Thoracic aorta (tissue), 2 donors: ENCODE measurements at regions not wholly inside any gene's neighbourhood (a gene's known extent, or its start where the extent isn't known, plus 50 kb on each side); places are given as distances from the start of the nearest gene placed in this dataset.

Source experiments
- ATAC-seq: fragments of 150-250 bp; one replicate; pipeline ENCODE4 v1.8.0; 2017; ENCODE audit warnings: low read depth; ENCODE audit not compliant: insufficient number of reproducible peaks, low FRiP score
- DNase-seq: peaks from one replicate; pipeline ENCODE4 v3.0.0-alpha.2; 2020; ENCODE audit warnings: low spot score
- H3K27ac ChIP-seq, 2 donors: fragments of 200-600 bp; sonication (generic); 1 replicate in 1 of 2; 2 replicates in 1 of 2; pipeline ENCODE4 v1.5.1; 2016; ENCODE audit warnings: mild to moderate bottlenecking in 2 of 2, moderate library complexity in 2 of 2
- H3K27me3 ChIP-seq: fragments of 200-600 bp; sonication (generic); replicated peaks from 2 replicates; pipeline ENCODE4 v1.6.0; 2016; ENCODE audit warnings: mild to moderate bottlenecking; ENCODE audit not compliant: insufficient read depth
- H3K36me3 ChIP-seq: fragments of 200-600 bp; sonication (generic); one replicate; pipeline ENCODE4 v1.5.1; 2016
- H3K4me1 ChIP-seq, 2 donors: fragments of 200-600 bp; sonication (generic); 1 replicate in 1 of 2; 2 replicates in 1 of 2; pipeline versions ENCODE4 v1.5.1 to v1.6.0; 2016; ENCODE audit warnings: low read depth in 2 of 2, mild to moderate bottlenecking in 1 of 2; ENCODE audit not compliant: control insufficient read depth in 1 of 2
- H3K4me3 ChIP-seq: fragments of 200-600 bp; sonication (generic); 2 replicates; pipeline ENCODE4 v1.5.1; 2016; ENCODE audit warnings: mild to moderate bottlenecking
- H3K9me3 ChIP-seq: fragments of 200-600 bp; sonication (generic); 2 replicates; pipeline ENCODE4 v1.5.1; 2016
- TF ChIP-seq, protein P1 (sequence below): fragments of 200-600 bp; sonication (generic); IDR thresholded peaks from one replicate; pipeline ENCODE4 v1.5.1; 2019; ENCODE audit warnings: antibody characterized with exemption

DNA sequence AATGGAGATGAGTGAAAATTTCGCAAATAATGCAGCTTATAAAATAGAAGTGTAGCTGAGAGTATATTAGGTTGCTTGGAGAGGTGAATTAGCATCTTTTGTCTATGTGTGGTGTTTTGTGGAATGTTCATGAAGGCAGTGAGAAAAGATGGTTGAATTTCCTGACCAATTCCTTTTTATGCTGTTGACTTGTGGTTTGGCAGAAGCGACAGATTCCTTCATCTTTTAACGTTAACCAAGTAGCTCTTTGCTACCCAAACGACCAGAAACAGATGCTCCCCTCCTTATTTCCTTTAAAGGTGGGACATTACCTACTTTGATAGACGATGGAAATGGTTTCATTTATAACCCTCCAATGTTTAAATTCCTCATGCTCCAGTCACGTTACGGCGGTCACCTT, 390.5 kb downstream of the QKI start:
- Histone ChIP-seq H3K4me3 (no peak overlapping the region), H3K27me3 (no peaks in the 10 kb centered on the region), H3K9me3 (no peaks in the 10 kb centered on the region), H3K27ac (no peak overlapping the region), H3K36me3 (no peaks in the 10 kb centered on the region), H3K4me1 (no peaks in the 10 kb centered on the region)
- no peak for ATAC-seq
- TF ChIP-seq, protein P1, sequence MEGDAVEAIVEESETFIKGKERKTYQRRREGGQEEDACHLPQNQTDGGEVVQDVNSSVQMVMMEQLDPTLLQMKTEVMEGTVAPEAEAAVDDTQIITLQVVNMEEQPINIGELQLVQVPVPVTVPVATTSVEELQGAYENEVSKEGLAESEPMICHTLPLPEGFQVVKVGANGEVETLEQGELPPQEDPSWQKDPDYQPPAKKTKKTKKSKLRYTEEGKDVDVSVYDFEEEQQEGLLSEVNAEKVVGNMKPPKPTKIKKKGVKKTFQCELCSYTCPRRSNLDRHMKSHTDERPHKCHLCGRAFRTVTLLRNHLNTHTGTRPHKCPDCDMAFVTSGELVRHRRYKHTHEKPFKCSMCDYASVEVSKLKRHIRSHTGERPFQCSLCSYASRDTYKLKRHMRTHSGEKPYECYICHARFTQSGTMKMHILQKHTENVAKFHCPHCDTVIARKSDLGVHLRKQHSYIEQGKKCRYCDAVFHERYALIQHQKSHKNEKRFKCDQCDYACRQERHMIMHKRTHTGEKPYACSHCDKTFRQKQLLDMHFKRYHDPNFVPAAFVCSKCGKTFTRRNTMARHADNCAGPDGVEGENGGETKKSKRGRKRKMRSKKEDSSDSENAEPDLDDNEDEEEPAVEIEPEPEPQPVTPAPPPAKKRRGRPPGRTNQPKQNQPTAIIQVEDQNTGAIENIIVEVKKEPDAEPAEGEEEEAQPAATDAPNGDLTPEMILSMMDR = no peak
- DNase-seq = no peak

DNA sequence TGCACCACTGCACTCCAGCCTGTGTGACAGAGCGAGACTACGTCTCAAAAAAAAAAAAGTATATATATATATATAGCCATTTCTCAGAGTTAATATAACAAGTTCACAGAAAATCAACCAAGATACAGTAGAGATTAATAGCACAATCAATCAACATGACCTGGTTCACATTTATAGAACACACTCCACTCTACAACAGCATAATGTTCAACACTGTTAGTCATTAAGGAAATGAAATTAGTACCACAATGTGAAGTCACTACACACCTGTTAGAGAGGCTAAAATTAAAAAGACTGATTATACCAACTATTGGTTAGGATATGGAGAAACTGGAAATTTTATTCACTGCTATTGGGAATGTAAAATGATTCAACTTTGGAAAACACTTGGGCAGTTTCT, 387.7 kb downstream of the QKI start:
- no peaks in the 10 kb centered on the region for H3K9me3 ChIP-seq

DNA sequence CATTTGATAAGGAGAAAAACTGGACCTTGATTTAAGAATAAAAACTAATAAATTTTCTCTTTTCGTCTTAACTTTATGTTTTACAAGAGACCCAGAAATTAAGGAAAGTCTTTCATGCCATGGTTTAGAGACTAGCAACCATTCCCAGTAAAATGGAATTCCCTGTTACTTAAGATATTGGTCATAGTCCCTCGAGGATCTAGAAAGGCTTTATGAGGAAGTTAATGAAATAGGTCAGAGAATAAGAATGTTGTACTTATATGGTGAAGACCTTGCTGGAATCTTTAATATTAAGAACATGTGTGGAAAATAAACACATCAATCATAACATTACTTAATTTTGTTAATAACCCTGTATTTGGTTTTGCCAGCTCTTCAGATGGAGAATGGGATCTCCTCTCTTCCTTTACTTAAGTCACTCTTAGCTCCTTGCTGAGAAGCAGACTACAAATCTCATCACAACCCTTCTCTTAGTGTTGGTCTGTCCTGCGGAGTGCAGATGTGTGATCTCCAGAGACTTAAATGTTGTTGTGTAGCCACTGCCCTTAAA, 382.9 kb downstream of the QKI start:
- TF ChIP-seq, protein P1 = no peak
- H3K27me3 ChIP-seq = no peaks in the 10 kb centered on the region
- H3K27ac ChIP-seq = no peak overlapping the region
- no peak overlapping the region for H3K4me3 ChIP-seq
- H3K4me1 ChIP-seq = no peaks in the 10 kb centered on the region
- DNase-seq (no peak), ATAC-seq (no peak)
- H3K9me3 ChIP-seq = no peaks in the 10 kb centered on the region
- no peaks in the 10 kb centered on the region for H3K36me3 ChIP-seq

More for the DNA sequence above, 387.7 kb downstream of the QKI start:
- no peaks in the 10 kb centered on the region for H3K27me3 ChIP-seq
- no peak overlapping the region for H3K27ac ChIP-seq
- H3K36me3 ChIP-seq = no peaks in the 10 kb centered on the region
- TF ChIP-seq, protein P1 = no peak
- ATAC-seq (no peak), DNase-seq (no peak)
- no peaks in the 10 kb centered on the region for H3K4me1 ChIP-seq
- H3K4me3 ChIP-seq = no peak overlapping the region

DNA sequence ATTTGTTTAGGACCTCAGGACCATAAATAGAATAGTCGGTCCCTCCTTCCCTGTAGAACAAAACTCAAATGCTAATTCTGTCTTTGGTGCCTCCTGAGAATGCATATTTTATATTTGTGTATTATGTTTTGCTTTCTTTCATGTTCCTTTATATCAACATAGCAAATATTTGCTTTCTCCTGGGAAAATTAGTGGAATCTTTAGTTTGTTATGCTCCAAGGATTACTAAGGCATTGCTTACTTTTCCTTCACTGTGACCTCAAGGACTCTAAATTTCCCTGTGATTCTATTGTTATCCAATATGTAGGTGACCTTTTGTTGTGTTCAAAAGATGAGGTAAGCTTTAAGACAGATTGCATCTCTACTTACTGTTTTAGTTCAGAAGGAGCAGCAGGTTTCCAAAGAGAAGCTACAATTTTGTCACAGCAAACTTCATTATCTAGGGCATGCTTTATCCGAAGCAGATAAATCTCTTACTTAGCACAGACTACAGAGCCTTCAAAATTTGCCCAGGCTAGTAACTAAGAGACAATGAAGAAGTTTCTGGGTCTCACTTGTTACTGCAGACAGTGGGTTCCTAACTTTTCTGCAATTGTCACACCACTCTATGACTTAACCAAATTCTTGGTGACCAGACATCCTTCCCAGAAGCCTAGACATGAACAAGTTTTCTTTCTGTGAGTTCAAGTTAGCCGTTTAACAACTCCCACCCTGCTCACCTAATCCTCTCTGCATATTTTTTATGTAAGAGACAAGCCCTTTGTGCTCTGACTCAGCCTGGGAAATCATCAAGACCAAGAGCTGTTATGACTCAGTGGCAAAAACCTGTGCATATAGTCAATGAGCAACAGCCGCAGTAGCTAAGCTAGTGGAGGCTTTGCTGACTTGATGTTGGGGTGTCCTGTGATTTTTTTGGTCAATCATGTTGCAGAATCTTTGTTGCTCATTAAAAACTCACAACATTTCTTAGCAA, 378.8 kb downstream of the QKI start:
- no peak overlapping the region for H3K27ac ChIP-seq
- no peaks in the 10 kb centered on the region for H3K9me3 ChIP-seq
- TF ChIP-seq, protein P1 = no peak
- ATAC-seq = no peak
- H3K4me1 ChIP-seq = no peaks in the 10 kb centered on the region
- DNase-seq = no peak
- no peak overlapping the region for H3K4me3 ChIP-seq
- no peaks in the 10 kb centered on the region for H3K27me3 ChIP-seq
- no peaks in the 10 kb centered on the region for H3K36me3 ChIP-seq

DNA sequence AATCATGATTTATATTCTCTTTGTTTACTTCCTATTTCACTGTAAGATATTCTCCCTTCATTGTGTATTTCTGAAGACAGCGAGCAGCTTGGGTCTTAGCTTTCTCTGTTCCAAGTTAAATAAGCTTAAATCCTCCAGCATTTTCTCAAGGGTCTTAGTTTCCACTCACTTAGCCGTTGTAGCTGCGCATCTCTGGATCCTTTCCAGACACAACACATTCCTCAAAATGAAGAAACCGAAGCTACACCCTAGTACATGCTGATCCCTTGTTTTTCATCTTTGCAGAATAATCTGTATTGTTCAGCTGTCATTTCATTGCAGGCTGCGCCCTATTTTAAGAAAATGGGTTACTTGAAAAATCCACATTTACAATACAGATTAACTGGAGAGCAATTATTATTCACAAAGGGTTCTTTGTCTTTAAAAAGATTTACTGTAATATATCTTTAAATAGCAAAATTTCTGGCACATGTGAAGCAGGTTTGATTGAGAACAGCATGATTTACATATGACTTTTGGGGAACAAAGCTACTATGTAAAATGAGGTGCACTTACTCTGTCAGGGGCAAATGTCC, 375.8 kb downstream of the QKI start:
- Histone ChIP-seq H3K27me3 (no peaks in the 10 kb centered on the region), H3K9me3 (no peaks in the 10 kb centered on the region), H3K4me1 (no peaks in the 10 kb centered on the region), H3K4me3 (no peak overlapping the region), H3K27ac (no peak overlapping the region), H3K36me3 (no peaks in the 10 kb centered on the region)
- DNase-seq (no peak), ATAC-seq (no peak)
- TF ChIP-seq, protein P1 = no peak
